Activated CD4-positive, alpha-beta T cell treated with anti-CD3 and anti-CD28 coated beads, Interleukin-2, amount 10 ng/mL, durations not matched to agents 7 days and 5 days (primary cell): ENCODE measurements at regions not wholly inside any gene's neighbourhood (a gene's known extent, or its start where the extent isn't known, plus 50 kb on each side); places are given as distances from the start of the nearest gene placed in this dataset.

Experiments used
- CTCF ChIA-PET: fragments of 350-600 bp; sonication (Branson Sonifier 250); formaldehyde crosslinking; loops from one replicate; lab custom pipeline; 2021; ENCODE audit warnings: antibody characterized with exemption; lab: Charles Lee
- POLR2A ChIA-PET: fragments of 350-600 bp; sonication (Branson Sonifier 250); formaldehyde crosslinking; loops from one replicate; lab custom pipeline; 2021; ENCODE audit warnings: antibody characterized with exemption; lab: Charles Lee
- DNase-seq: peaks from one replicate; pipeline ENCODE4 v3.0.0-alpha.2; 2020
- H3K27ac Mint-ChIP-seq: one replicate; pipeline ENCODE4 v1.8.0; 2021; ENCODE audit warnings: mild to moderate bottlenecking, moderate library complexity, mixed read lengths
- H3K27me3 Mint-ChIP-seq: one replicate; pipeline ENCODE4 v1.8.0; 2021; ENCODE audit warnings: mixed read lengths
- H3K36me3 Mint-ChIP-seq: one replicate; pipeline ENCODE4 v1.8.0; 2021; ENCODE audit warnings: low read depth, mixed read lengths
- H3K4me1 Mint-ChIP-seq: one replicate; pipeline ENCODE4 v1.8.0; 2021; ENCODE audit warnings: mixed read lengths
- H3K4me3 Mint-ChIP-seq: one replicate; pipeline ENCODE4 v1.8.0; 2021; ENCODE audit warnings: mild to moderate bottlenecking, moderate library complexity, mixed read lengths
- H3K9me3 Mint-ChIP-seq: one replicate; pipeline ENCODE4 v1.8.0; 2021; ENCODE audit warnings: mixed read lengths

GRCh38 chr21:35616090-35616489 lies 444.2 kb downstream of the SETD4 start:
- H3K4me1 Mint-ChIP-seq, result no peaks in the 10 kb centered on the region
- CTCF ChIA-PET, result no interaction called here
- peaks cover 4% of the 10 kb centered on the region for H3K27me3 Mint-ChIP-seq
- no peaks in the 10 kb centered on the region for H3K9me3 Mint-ChIP-seq
- POLR2A ChIA-PET, result no interaction called here
- no peak overlapping the region for H3K27ac Mint-ChIP-seq
- DNase-seq, result no peak
- H3K36me3 Mint-ChIP-seq, result no peaks in the 10 kb centered on the region
- no peak overlapping the region for H3K4me3 Mint-ChIP-seq

- H3K4me1 Mint-ChIP-seq, result no peaks in the 10 kb centered on the region
- H3K4me3 Mint-ChIP-seq, result no peak overlapping the region
- no peak for DNase-seq
- H3K27ac Mint-ChIP-seq, result no peak overlapping the region
- ChIA-PET POLR2A (no interaction called here), CTCF (no interaction called here)
- H3K9me3 Mint-ChIP-seq, result no peaks in the 10 kb centered on the region
- H3K36me3 Mint-ChIP-seq, result no peaks in the 10 kb centered on the region
- peaks cover 4% of the 10 kb centered on the region for H3K27me3 Mint-ChIP-seq
These were observed 445.0 kb downstream of the SETD4 start for GRCh38 chr21:35615325-35615724.

DNA sequence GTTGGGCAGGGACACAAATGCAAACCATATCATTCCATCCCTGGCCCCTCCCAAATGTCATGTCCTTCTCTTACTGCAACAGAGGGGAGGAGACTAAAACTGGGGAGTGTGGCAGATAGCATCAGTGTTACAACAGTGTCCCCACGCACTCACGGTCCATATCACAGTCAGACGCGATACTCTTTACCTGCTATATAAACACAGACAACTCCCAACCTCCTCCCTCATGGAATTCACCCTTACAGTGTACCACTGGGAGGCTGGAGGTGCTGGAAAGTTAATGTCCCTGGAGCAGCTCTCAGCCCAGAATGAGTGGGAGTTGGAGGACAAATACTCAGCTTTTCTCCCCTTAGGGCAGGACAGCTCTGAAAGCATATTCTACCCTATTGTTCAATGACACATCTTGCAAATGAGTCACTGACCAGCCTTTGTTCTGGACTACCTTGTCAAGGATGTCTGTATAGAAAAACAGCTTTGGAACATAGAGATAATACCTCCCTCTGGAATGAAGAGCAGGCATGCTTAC lies 445.9 kb downstream of the SETD4 start:
- H3K4me3 Mint-ChIP-seq, result no peak overlapping the region
- DNase-seq, result no peak
- H3K4me1 Mint-ChIP-seq, result no peaks in the 10 kb centered on the region
- ChIA-PET POLR2A (no interaction called here), CTCF (no interaction called here)
- H3K27ac Mint-ChIP-seq, result no peak overlapping the region
- no peaks in the 10 kb centered on the region for H3K36me3 Mint-ChIP-seq
- peaks cover 4% of the 10 kb centered on the region for H3K27me3 Mint-ChIP-seq
- H3K9me3 Mint-ChIP-seq, result no peaks in the 10 kb centered on the region

- peaks cover 6% of the 10 kb centered on the region for H3K9me3 Mint-ChIP-seq
- no peaks in the 10 kb centered on the region for H3K27me3 Mint-ChIP-seq
- H3K27ac Mint-ChIP-seq, result no peak overlapping the region
- H3K4me1 Mint-ChIP-seq, result no peaks in the 10 kb centered on the region
- no peak for DNase-seq
- no peak overlapping the region for H3K4me3 Mint-ChIP-seq
- POLR2A ChIA-PET, result no interaction called here
- CTCF ChIA-PET, result no interaction called here
- H3K36me3 Mint-ChIP-seq, result no peaks in the 10 kb centered on the region
These were observed 448.6 kb downstream of the SETD4 start for GRCh38 chr21:35611708-35612132.

- peaks cover 6% of the 10 kb centered on the region for H3K9me3 Mint-ChIP-seq
- no peak overlapping the region for H3K4me3 Mint-ChIP-seq
- CTCF ChIA-PET, result no interaction called here
- H3K36me3 Mint-ChIP-seq, result no peaks in the 10 kb centered on the region
- no peaks in the 10 kb centered on the region for H3K4me1 Mint-ChIP-seq
- H3K27me3 Mint-ChIP-seq, result no peaks in the 10 kb centered on the region
- H3K27ac Mint-ChIP-seq, result no peak overlapping the region
- POLR2A ChIA-PET, result no interaction called here
- DNase-seq, result no peak
These were observed 451.1 kb downstream of the SETD4 start for GRCh38 chr21:35609263-35609662.

DNA sequence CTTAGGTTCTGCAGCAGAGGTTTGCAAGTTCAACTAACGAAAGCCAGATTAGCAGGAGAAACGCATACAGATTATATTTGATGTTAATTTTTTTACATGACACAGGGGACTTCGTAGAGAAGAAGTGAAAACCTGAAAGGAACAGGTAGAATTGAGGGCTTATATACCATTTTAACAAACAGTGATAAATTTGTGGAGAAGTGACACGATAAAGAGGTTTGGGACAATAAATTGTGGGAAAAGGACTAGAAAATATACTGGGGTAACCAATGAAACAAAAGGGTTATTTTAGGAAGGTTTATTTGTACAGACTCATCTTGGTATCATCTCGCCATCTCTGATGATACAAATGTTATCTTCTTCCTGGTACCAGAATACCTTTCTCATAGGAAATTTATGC lies 452.9 kb downstream of the SETD4 start:
- no peaks in the 10 kb centered on the region for H3K27me3 Mint-ChIP-seq
- CTCF ChIA-PET, result no interaction called here
- POLR2A ChIA-PET, result no interaction called here
- no peaks in the 10 kb centered on the region for H3K4me1 Mint-ChIP-seq
- H3K27ac Mint-ChIP-seq, result no peak overlapping the region
- DNase-seq, result no peak
- H3K4me3 Mint-ChIP-seq, result no peak overlapping the region
- H3K36me3 Mint-ChIP-seq, result no peaks in the 10 kb centered on the region
- H3K9me3 Mint-ChIP-seq, result peaks cover 6% of the 10 kb centered on the region

GRCh38 chr21:35606578-35606977 lies 453.7 kb downstream of the SETD4 start:
- ChIA-PET POLR2A (no interaction called here), CTCF (no interaction called here)
- no peak overlapping the region for H3K4me3 Mint-ChIP-seq
- no peaks in the 10 kb centered on the region for H3K4me1 Mint-ChIP-seq
- no peaks in the 10 kb centered on the region for H3K27me3 Mint-ChIP-seq
- DNase-seq, result no peak
- H3K36me3 Mint-ChIP-seq, result no peaks in the 10 kb centered on the region
- H3K9me3 Mint-ChIP-seq, result peaks cover 6% of the 10 kb centered on the region
- H3K27ac Mint-ChIP-seq, result no peak overlapping the region

DNA sequence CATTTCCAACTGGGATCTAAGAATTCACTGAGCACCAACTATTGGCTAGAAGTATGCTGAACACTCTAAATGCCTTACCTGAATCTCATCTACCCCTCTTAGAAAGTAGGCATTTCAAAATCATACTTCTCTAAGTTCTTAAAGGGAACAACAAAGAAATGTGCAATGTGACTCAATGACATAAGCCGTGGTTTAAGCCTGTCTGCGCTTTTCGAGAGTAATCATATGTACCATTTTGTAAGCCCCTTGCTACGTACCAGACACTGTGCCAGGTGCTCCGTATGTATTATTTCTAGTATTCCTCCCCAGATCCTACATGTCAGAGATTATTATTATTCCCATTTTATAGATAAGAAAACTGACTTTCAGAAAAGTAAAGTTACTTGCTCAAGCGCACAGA lies 454.2 kb downstream of the SETD4 start:
- peaks cover 6% of the 10 kb centered on the region for H3K9me3 Mint-ChIP-seq
- no peaks in the 10 kb centered on the region for H3K27me3 Mint-ChIP-seq
- H3K4me1 Mint-ChIP-seq, result no peaks in the 10 kb centered on the region
- DNase-seq, result no peak
- ChIA-PET POLR2A (no interaction called here), CTCF (no interaction called here)
- H3K4me3 Mint-ChIP-seq, result no peak overlapping the region
- no peaks in the 10 kb centered on the region for H3K36me3 Mint-ChIP-seq
- H3K27ac Mint-ChIP-seq, result no peak overlapping the region

DNA sequence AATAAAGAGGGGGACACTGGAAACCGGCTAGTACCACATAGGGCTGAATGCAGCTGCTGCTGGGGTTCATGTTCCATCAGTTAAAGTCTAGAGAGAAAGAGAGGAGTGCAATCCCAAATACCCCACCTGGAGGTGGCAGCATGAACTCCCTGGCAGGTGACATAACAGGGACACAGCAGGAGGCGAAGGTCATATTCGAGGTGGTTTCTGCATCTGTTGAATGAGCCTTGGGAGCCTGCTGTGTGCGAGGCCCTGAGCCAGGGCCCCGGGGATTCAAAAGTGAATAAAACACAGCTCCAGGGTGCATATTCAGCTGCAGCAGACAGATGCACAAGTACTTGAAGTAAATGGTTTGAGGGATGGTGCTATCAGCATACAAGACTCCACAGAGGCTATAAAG lies 456.8 kb downstream of the SETD4 start:
- Mint-ChIP-seq H3K27me3 (no peaks in the 10 kb centered on the region), H3K4me1 (no peaks in the 10 kb centered on the region), H3K36me3 (no peaks in the 10 kb centered on the region), H3K9me3 (peaks cover 6% of the 10 kb centered on the region), H3K4me3 (no peak overlapping the region), H3K27ac (no peak overlapping the region)
- no peak for DNase-seq
- POLR2A ChIA-PET, result no interaction called here
- CTCF ChIA-PET, result no interaction called here

- Mint-ChIP-seq H3K9me3 (peaks cover 3% of the 10 kb centered on the region), H3K27ac (no peak overlapping the region), H3K4me1 (no peaks in the 10 kb centered on the region), H3K4me3 (no peak overlapping the region), H3K27me3 (no peaks in the 10 kb centered on the region), H3K36me3 (no peaks in the 10 kb centered on the region)
- CTCF ChIA-PET, result no interaction called here
- DNase-seq, result no peak
- POLR2A ChIA-PET, result no interaction called here
These were observed 457.4 kb downstream of the SETD4 start for GRCh38 chr21:35602811-35603362.

GRCh38 chr21:35601211-35601610 lies 459.1 kb downstream of the SETD4 start:
- H3K27ac Mint-ChIP-seq, result no peak overlapping the region
- POLR2A ChIA-PET, result no interaction called here
- no peaks in the 10 kb centered on the region for H3K27me3 Mint-ChIP-seq
- no peak for DNase-seq
- no peaks in the 10 kb centered on the region for H3K4me1 Mint-ChIP-seq
- no peaks in the 10 kb centered on the region for H3K9me3 Mint-ChIP-seq
- no peak overlapping the region for H3K4me3 Mint-ChIP-seq
- H3K36me3 Mint-ChIP-seq, result no peaks in the 10 kb centered on the region
- CTCF ChIA-PET, result no interaction called here

DNA sequence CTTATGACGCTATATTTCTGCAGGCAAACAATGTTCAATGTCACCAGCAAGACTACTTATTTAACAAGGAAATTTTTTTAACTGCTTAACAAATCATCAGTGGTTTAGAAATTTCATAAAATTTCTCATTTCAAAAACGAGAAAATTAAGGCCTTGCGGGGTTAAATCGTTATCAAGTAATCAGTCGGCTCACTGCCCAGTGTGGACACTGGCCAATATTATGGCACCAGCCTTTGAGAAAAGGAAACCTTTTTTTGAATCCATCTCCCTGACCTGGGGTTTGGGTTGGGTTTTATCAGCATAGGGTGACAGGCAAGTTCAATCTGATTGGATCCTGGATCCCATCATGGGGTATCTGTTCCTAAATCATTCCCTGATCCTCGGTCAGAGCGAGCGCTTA lies 461.2 kb downstream of the SETD4 start:
- POLR2A ChIA-PET, result no interaction called here
- no peaks in the 10 kb centered on the region for H3K9me3 Mint-ChIP-seq
- H3K27me3 Mint-ChIP-seq, result no peaks in the 10 kb centered on the region
- H3K27ac Mint-ChIP-seq, result no peak overlapping the region
- H3K4me3 Mint-ChIP-seq, result no peak overlapping the region
- CTCF ChIA-PET, result no interaction called here
- H3K36me3 Mint-ChIP-seq, result no peaks in the 10 kb centered on the region
- no peaks in the 10 kb centered on the region for H3K4me1 Mint-ChIP-seq
- DNase-seq, result no peak

GRCh38 chr21:35597750-35598339 lies 462.5 kb downstream of the SETD4 start:
- POLR2A ChIA-PET, result no interaction called here
- Mint-ChIP-seq H3K9me3 (no peaks in the 10 kb centered on the region), H3K4me3 (no peak overlapping the region), H3K27me3 (no peaks in the 10 kb centered on the region), H3K4me1 (no peaks in the 10 kb centered on the region), H3K36me3 (no peaks in the 10 kb centered on the region), H3K27ac (no peak overlapping the region)
- CTCF ChIA-PET, result no interaction called here
- DNase-seq, result no peak

GRCh38 chr21:35594905-35595304 lies 465.4 kb downstream of the SETD4 start:
- POLR2A ChIA-PET, result no interaction called here
- H3K4me1 Mint-ChIP-seq, result no peaks in the 10 kb centered on the region
- no peaks in the 10 kb centered on the region for H3K27me3 Mint-ChIP-seq
- no peak for DNase-seq
- H3K4me3 Mint-ChIP-seq, result no peak overlapping the region
- no peaks in the 10 kb centered on the region for H3K36me3 Mint-ChIP-seq
- peaks cover 5% of the 10 kb centered on the region for H3K9me3 Mint-ChIP-seq
- CTCF ChIA-PET, result interaction anchor here (1.2 kb wide), 1 partner anchor 18 kb away, joined by 3 read pairs; no protein-coding TSS in a partner anchor
- H3K27ac Mint-ChIP-seq, result no peak overlapping the region
